K562 (cell line): ENCODE measurements at regions not wholly inside any gene's neighbourhood (a gene's known extent, or its start where the extent isn't known, plus 50 kb on each side); places are given as distances from the start of the nearest gene placed in this dataset.

ENCODE experiments used
- ARID1B ChIP-seq: fragments of 450-650 bp; IDR thresholded peaks from 2 replicates; pipeline ENCODE4 v1.6.1; 2016; ENCODE audit warnings: antibody characterized with exemption, mild to moderate bottlenecking, inconsistent platforms
- ASH1L ChIP-seq: fragments of 450-650 bp; IDR thresholded peaks from 2 replicates; pipeline ENCODE4 v1.6.1; 2018; ENCODE audit warnings: borderline replicate concordance, mild to moderate bottlenecking, low read depth; ENCODE audit not compliant: partially characterized antibody
- CHAMP1 ChIP-seq: fragments of 450-650 bp; IDR thresholded peaks from 2 replicates; pipeline ENCODE4 v1.6.1; 2016; ENCODE audit warnings: mild to moderate bottlenecking
- CREB3 ChIP-seq: fragments of 450-650 bp; conservative IDR thresholded peaks from 2 replicates; pipeline ENCODE4 v1.6.1; 2016; ENCODE audit warnings: missing genetic modification characterization, low read depth, mild to moderate bottlenecking, missing compliant biosample characterization, moderate library complexity
- CTBP1 ChIP-seq: fragments of 450-650 bp; IDR thresholded peaks from 2 replicates; pipeline ENCODE4 v1.6.1; 2016; ENCODE audit warnings: borderline replicate concordance
- FOXA1 ChIP-seq: fragments of 450-650 bp; IDR thresholded peaks from 2 replicates; pipeline ENCODE4 v1.6.1; 2016; ENCODE audit warnings: mild to moderate bottlenecking, borderline replicate concordance
- HDAC1 ChIP-seq, 2 experiments: fragments of 450-650 bp; IDR thresholded peaks; 2 replicates each; pipeline ENCODE4 v1.6.1; 2016 to 2017; ENCODE audit warnings: inconsistent platforms in 1 of 2, mild to moderate bottlenecking in 1 of 2, moderate library complexity in 1 of 2
- HDAC2 ChIP-seq: fragments of 450-650 bp; IDR thresholded peaks from 2 replicates; pipeline ENCODE4 v1.6.1; 2016; ENCODE audit warnings: mild to moderate bottlenecking
- MECOM ChIP-seq: fragments of 250-450 bp; sonication (Bioruptor Pico); IDR thresholded peaks from 2 replicates; pipeline ENCODE4 v1.8.0; 2022; ENCODE audit warnings: inconsistent platforms
- NFE2 ChIP-seq: IDR thresholded peaks from 2 replicates; pipeline ENCODE4 v1.6.1; 2014; ENCODE audit warnings: antibody characterized with exemption, low read depth
- PHF20 ChIP-seq: fragments of 450-650 bp; IDR thresholded peaks from 2 replicates; pipeline ENCODE4 v1.6.1; 2018; ENCODE audit not compliant: partially characterized antibody
- SMARCE1 ChIP-seq: fragments of 450-650 bp; IDR thresholded peaks from 2 replicates; pipeline ENCODE4 v1.7.1; 2016; ENCODE audit warnings: mild to moderate bottlenecking
- TAL1 ChIP-seq: fragments of 450-650 bp; IDR thresholded peaks from 2 replicates; pipeline ENCODE4 v1.6.1; 2016; ENCODE audit warnings: mild to moderate bottlenecking
- TEAD4 ChIP-seq, 2 experiments: sonication (generic) in 1 of 2; formaldehyde crosslinking in 1 of 2; IDR thresholded peaks; 2 replicates each; pipeline versions ENCODE4 v1.6.1 to v1.8.0; 2012 to 2022; ENCODE audit warnings: borderline replicate concordance in 1 of 2, inconsistent platforms in 1 of 2, low read length in 1 of 2, mild to moderate bottlenecking in 1 of 2, missing genetic modification reagents in 1 of 2
- ZNF407 ChIP-seq: fragments of 450-650 bp; IDR thresholded peaks from 2 replicates; pipeline ENCODE4 v1.6.1; 2016; ENCODE audit warnings: low read depth
- ZNF41 ChIP-seq: fragments of 250-450 bp; sonication (Bioruptor Pico); conservative IDR thresholded peaks from 2 replicates; pipeline ENCODE4 v1.4.0; 2020; ENCODE audit warnings: mild to moderate bottlenecking

DNA sequence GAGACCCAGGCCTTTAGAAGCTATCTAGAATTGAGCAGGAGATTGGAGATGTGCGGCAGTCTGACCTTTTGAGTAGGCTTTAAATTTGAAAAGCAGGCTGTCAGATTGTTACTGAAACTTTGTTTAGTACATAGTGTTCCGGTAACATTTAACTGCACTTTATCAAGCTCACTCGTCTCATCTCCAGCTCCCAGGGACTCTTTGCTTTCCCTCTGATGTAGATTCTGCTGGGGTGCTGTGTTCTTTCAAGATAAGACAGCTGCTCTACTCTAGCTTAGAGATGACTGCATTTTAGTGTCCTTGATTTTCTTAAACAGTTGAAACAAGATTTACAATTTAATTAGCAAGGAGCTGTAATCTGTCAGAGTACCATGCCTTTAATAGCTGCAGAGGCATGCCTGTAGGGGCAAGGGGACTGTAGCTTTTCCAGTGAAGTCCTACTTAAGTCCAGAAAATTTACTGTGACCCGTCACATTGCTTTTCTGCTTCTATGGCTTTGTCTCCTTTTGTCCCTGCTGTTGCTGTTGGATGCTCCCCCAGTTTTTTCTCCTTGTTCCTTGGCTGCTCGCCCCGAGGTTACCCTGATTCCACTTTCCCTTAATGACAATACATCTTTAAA lies 56.4 kb upstream of the MTPN start (continued):
- peak; percentile 6; the same call in 1 of the 2 replicates for TF ChIP-seq CTBP1
- TF ChIP-seq CHAMP1 = peak; percentile 37; the same call in 1 of the 2 replicates
- TF ChIP-seq ASH1L = no peak
- TF ChIP-seq TEAD4 (IDR thresholded peaks at IDR 0.05; ENCODE audit: low read length) = peak; percentile 98
- TF ChIP-seq TEAD4 (CRISPR knock-in tag; IDR thresholded peaks at IDR 0.05; ENCODE audit: borderline replicate concordance) = no peak
- TF ChIP-seq HDAC1 (IDR thresholded peaks at IDR 0.05) = peak in 1 of 2 experiments; percentile 83; a peak in 2 of 4 replicates
- TF ChIP-seq ARID1B = peak; percentile 97
- 0 out of 2 replicates have a peak, but pooled peaks have one; percentile 18 for TF ChIP-seq NFE2
- no peak for TF ChIP-seq ZNF41 (CRISPR knock-in tag)
- TF ChIP-seq SMARCE1 = peak; percentile 82
- TF ChIP-seq ZNF407 = no peak
- peak; percentile 96 for TF ChIP-seq TAL1
- TF ChIP-seq MECOM (CRISPR knock-in tag) = peak; percentile 59; the same call in 1 of the 2 replicates
- TF ChIP-seq PHF20 = no peak
- TF ChIP-seq HDAC2 = peak; percentile 90
- no peak for TF ChIP-seq CREB3 (tag)
- no peak for TF ChIP-seq FOXA1
